Pancreas (tissue), 10 donors: ENCODE measurements at regions not wholly inside any gene's neighbourhood (a gene's known extent, or its start where the extent isn't known, plus 50 kb on each side); places are given as distances from the start of the nearest gene placed in this dataset.

Experiments
- ATAC-seq, 4 donors: fragments of 200-7000 bp; cut with Tn5 transposase; one replicate each; pipeline versions ENCODE4 v1.8.0 to v1.9.1; 2020; ENCODE audit warnings: mild to moderate bottlenecking in 4 of 4, moderate library complexity in 4 of 4
- DNase-seq, 6 donors: peaks; one replicate each; pipeline ENCODE4 v3.0.0-alpha.2; 2020
- FAIRE-seq: peaks from 2 replicates; lab custom pipeline; 2012; peaks lifted over from hg19 to GRCh38; lab: Jason Lieb, UNC
- H3K27ac ChIP-seq, 4 donors: fragments of 200-600 bp; sonication (generic); 1 replicate in 3 of 4; 2 replicates in 1 of 4; pipeline versions ENCODE4 v1.5.0 to v1.8.0; 2020
- H3K27me3 ChIP-seq, 4 donors: fragments of 200-600 bp; one replicate each; pipeline ENCODE4 v1.8.0; 2021
- H3K36me3 ChIP-seq, 3 donors: fragments of 200-600 bp; sonication (generic) in 1 of 3; one replicate each; pipeline versions ENCODE4 v1.5.0 to v1.8.0; 2020 to 2021
- H3K4me1 ChIP-seq, 3 donors: fragments of 200-600 bp; one replicate each; pipeline ENCODE4 v1.8.0; 2021
- H3K4me3 ChIP-seq, 4 donors: fragments of 200-600 bp; sonication (generic) in 2 of 4; one replicate each; pipeline versions ENCODE4 v1.5.0 to v1.8.0; 2020 to 2021
- H3K9me3 ChIP-seq, 4 donors: fragments of 200-600 bp; one replicate each; pipeline ENCODE4 v1.8.0; 2021
- CTCF ChIP-seq, 4 donors: fragments of 200-600 bp; sonication (generic) in 3 of 4; IDR thresholded peaks; one replicate each; pipeline versions ENCODE4 v1.5.0 to v1.8.0; 2021; ENCODE audit warnings: antibody characterized with exemption in 4 of 4
- WGBS, 2 donors: extraction: QIAGEN DNeasy Blood & Tissue Kit; methylation state at CpG; one replicate each; pipeline ENCODE4 v1.1.7; 2013; 5-methylcytosine and 5-hydroxymethylcytosine counted together
- intact Hi-C, 3 donors: fragments of 100-400 bp; cut with DNase I; formaldehyde crosslinking; loops; one replicate each; pipeline versions ENCODE4 v1.11.1 to v1.14.2; 2022
- donor health status: healthy with polysubstance abuse.
- donor health status: DM: no; HTN: no; CAD: no; lungs with moderate emphysema.
- donor health status: DM: no; HTN: no; CAD: no.
- donor health status: control.
- donor health status: control.
- donor health status: Bipolar disorder and iron deficiency.
- donor health status: DM: yes; HTN: yes; CAD: no.
- donor health status: DM: no; HTN: no; CAD: no.
- donor health status: DM: no; HTN: no; CAD: no.
- donor health status: DM: yes; HTN: yes; CAD: no.

DNA sequence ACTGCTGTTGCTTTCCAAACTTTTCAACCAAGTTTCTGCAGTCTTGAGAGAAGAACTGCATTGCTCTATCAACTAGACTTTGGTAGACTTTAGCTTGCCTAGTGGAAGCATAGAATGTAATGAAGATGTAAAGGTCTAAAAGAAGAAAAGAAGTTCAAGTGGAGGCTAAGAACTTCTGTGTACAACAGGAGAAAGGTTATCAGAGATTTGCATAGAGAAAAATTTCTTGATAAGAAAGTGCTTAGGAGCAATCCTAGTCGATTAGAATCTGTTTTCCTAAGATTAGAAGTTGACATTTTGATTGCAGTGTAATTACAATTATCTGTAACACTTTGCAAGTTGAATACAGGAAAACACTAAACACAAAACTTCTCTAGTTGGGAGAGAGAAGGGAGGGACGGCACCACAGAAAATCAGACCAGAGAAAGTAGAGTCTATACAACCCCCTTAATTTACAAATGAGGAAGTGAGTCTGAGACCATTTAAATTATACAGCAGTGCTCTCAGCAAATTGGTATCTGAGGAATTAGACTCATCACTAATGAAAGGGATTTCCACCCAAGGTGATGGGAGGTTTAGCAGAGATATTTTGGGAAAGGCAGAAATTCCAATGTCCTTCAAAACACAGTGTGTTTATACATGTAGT, 194.3 kb upstream of the MARCKS start:
- intact Hi-C loops, result no loop called here
- DNase-seq (no peak), ATAC-seq (peak in 1 of 4 donors; percentile 36), FAIRE-seq (no peak)
- no peak for TF ChIP-seq CTCF (IDR thresholded peaks at IDR 0.05)
- WGBS, 2 donors, result 25 to 30% methylated on average over 2 of the region's 2 CpGs
- H3K27me3 ChIP-seq, result no peaks in the 10 kb centered on the region
- peaks cover 0 to 6% (median 0%) of the 10 kb centered on the region in 3 donors for H3K4me1 ChIP-seq
- H3K9me3 ChIP-seq, result no peaks in the 10 kb centered on the region
- H3K27ac ChIP-seq, result no peak overlapping the region
- H3K4me3 ChIP-seq, result no peak overlapping the region
- no peaks in the 10 kb centered on the region for H3K36me3 ChIP-seq

- TF ChIP-seq CTCF (IDR thresholded peaks at IDR 0.05), result no peak
- WGBS, 2 donors, result 94 to 100% methylated on average over 2 of the region's 2 CpGs
- peaks cover 0 to 19% (median 4%) of the 10 kb centered on the region in 3 donors for H3K4me1 ChIP-seq
- H3K36me3 ChIP-seq, result no peaks in the 10 kb centered on the region
- no peak for ATAC-seq
- no peak overlapping the region for H3K4me3 ChIP-seq
- no peak overlapping the region for H3K27ac ChIP-seq
- no peaks in the 10 kb centered on the region for H3K27me3 ChIP-seq
- FAIRE-seq, result no peak
- intact Hi-C loops, result no loop called here
- no peaks in the 10 kb centered on the region for H3K9me3 ChIP-seq
- DNase-seq, result no peak
These were observed 192.2 kb upstream of the MARCKS start for GRCh38 chr6:113664909-113665308.

DNA sequence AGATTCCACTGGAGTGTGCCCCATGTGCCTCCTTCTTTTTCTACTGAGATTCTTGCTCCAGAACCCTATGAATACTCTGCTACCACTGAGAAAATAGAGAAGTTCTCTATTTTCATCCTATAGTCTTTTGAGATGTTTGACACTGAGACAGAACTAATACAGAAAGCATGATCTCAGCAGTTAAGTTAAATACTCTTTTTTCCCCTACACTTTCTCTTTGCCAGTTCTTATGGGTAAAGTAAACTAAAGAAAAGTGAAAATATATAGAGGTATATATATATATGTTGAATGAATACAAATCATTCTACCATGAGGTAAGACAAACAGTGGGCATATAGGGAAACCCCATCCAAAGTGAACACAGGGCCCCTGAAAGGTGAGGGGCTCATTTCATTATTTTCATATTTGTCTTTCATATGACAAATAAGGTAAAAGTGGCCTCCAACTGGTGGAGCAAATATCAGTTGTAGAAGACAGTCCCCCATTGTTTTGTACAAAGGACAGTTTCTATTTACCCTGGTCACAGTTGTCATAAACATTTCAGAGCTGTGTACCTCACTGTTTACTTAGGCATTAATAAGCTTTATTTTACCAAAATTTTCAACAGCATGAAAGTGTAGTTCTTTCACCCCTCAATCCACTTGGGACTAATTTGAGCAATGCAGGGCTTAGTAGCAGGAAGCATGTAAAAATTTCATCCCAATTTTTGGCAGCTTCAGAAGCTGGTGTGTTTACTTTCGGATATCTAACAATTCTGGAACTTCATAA, 188.3 kb upstream of the MARCKS start:
- DNase-seq (no peak), FAIRE-seq (no peak), ATAC-seq (peak in 3 of 4 donors; percentile 41 to 46 (median 45))
- Histone ChIP-seq H3K9me3 (no peaks in the 10 kb centered on the region), H3K4me1 (peaks cover under 1 to 35% (median 4%) of the 10 kb centered on the region in 3 donors), H3K4me3 (no peak overlapping the region), H3K36me3 (no peaks in the 10 kb centered on the region), H3K27me3 (no peaks in the 10 kb centered on the region), H3K27ac (peak overlapping the region in 2 of 4 donors; percentile 31 to 55)
- intact Hi-C loops, result no loop called here
- WGBS, 2 donors, result 38% methylated on average over 1 of the region's 1 CpG
- no peak for TF ChIP-seq CTCF (IDR thresholded peaks at IDR 0.05)

DNA sequence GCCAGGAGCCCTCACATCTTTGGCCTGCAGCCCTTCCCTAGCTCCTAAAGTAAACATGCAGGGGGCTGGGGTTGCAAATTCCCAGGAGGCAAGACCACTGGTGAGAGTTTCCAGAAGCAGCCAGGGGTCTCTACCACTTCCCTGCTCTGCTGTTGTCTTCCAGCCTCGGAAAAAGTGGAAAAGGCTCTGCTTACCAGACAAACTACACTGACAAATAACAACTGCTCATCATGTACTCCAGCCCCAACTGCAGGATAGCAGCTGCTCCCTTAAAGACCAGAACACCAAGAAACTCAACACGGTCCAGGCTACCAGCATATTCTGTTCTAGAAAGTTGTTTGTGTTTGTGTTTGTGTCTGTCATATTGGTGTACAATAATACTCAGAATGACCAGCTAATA, 187.5 kb upstream of the MARCKS start:
- intact Hi-C loops, result loop anchor here in 1 of 3 donors (10.0 kb wide), 1 partner anchor 185 kb away; the partner anchor contains the start of gene MARCKS
- H3K27ac ChIP-seq, result peak overlapping the region in 2 of 4 donors; percentile 31 to 55
- peaks cover 8 to 43% (median 10%) of the 10 kb centered on the region in 3 donors for H3K4me1 ChIP-seq
- H3K36me3 ChIP-seq, result no peaks in the 10 kb centered on the region
- 75 to 78% methylated on average over 2 of the region's 2 CpGs for WGBS, 2 donors
- FAIRE-seq (no peak), ATAC-seq (no peak), DNase-seq (no peak)
- H3K9me3 ChIP-seq, result no peaks in the 10 kb centered on the region
- H3K27me3 ChIP-seq, result no peaks in the 10 kb centered on the region
- no peak overlapping the region for H3K4me3 ChIP-seq
- TF ChIP-seq CTCF (IDR thresholded peaks at IDR 0.05), result no peak
